Fibroblast of lung (primary cell): ENCODE measurements at regions not wholly inside any gene's neighbourhood (a gene's known extent, or its start where the extent isn't known, plus 50 kb on each side); places are given as distances from the start of the nearest gene placed in this dataset.
A peak's percentile ranks its signal among the peaks of the same experiment; 100 is the strongest.

Experiments
- DNase-seq, 2 donors: peaks; one replicate each; pipeline versions ENCODE4 v3.0.0 to v3.0.0-alpha.2; 2010; ENCODE audit warnings: low read depth in 2 of 2
- H2AFZ ChIP-seq: 2 replicates; pipeline ENCODE4 v1.5.1; 2012; ENCODE audit warnings: low read length, control low read depth, inconsistent platforms
- H3K27ac ChIP-seq: 2 replicates; pipeline ENCODE4 v1.5.1; 2011; ENCODE audit warnings: low read length, control low read depth; ENCODE audit not compliant: insufficient read depth
- H3K27me3 ChIP-seq: 2 replicates; pipeline ENCODE4 v1.5.1; 2011; ENCODE audit warnings: mild to moderate bottlenecking, low read length; ENCODE audit not compliant: control insufficient read depth, insufficient read depth
- H3K36me3 ChIP-seq: 2 replicates; pipeline ENCODE4 v1.5.1; 2011; ENCODE audit warnings: low read length; ENCODE audit not compliant: control insufficient read depth, insufficient read depth
- H3K4me1 ChIP-seq: 2 replicates; pipeline ENCODE4 v1.5.1; 2011; ENCODE audit warnings: low read length; ENCODE audit not compliant: control insufficient read depth, insufficient read depth; ENCODE audit errors: extremely low read depth
- H3K4me2 ChIP-seq: 2 replicates; pipeline ENCODE4 v1.5.1; 2011; ENCODE audit warnings: low read length, control low read depth; ENCODE audit not compliant: insufficient read depth; ENCODE audit errors: extremely low read depth
- H3K4me3 ChIP-seq, 4 experiments: fragments of 200-600 bp in 1 of 4; sonication (generic) in 1 of 4; replicated peaks in 1 of 4; 2 replicates each; pipeline ENCODE4 v1.5.1; 2011 to 2016; ENCODE audit warnings: low read length in 4 of 4, low read depth in 3 of 4, mild to moderate bottlenecking in 3 of 4, control low read depth in 2 of 4, inconsistent platforms in 1 of 4, mixed read lengths in 1 of 4; ENCODE audit not compliant: insufficient read depth in 1 of 4; ENCODE audit errors: control extremely low read depth in 1 of 4
- H3K79me2 ChIP-seq: 2 replicates; pipeline ENCODE4 v1.5.1; 2012; ENCODE audit warnings: mild to moderate bottlenecking, low read length, inconsistent platforms; ENCODE audit not compliant: control insufficient read depth, insufficient read depth
- H3K9ac ChIP-seq: 2 replicates; pipeline ENCODE4 v1.5.1; 2011; ENCODE audit warnings: mild to moderate bottlenecking, low read length, control low read depth; ENCODE audit not compliant: insufficient read depth
- H3K9me3 ChIP-seq: 2 replicates; pipeline ENCODE4 v1.5.1; 2012; ENCODE audit warnings: low read depth, low read length; ENCODE audit not compliant: control insufficient read depth, insufficient read depth
- H4K20me1 ChIP-seq: 2 replicates; pipeline ENCODE4 v1.5.1; 2011; ENCODE audit warnings: low read length; ENCODE audit not compliant: control insufficient read depth, insufficient read depth; ENCODE audit errors: extremely low read depth
- EZH2 ChIP-seq: IDR thresholded peaks from 2 replicates; pipeline ENCODE4 v1.5.1; 2012; ENCODE audit warnings: low read length, control low read depth, mild to moderate bottlenecking; ENCODE audit errors: missing control alignments
- TF ChIP-seq, protein P1 (sequence below), 2 donors: IDR thresholded peaks in 1 of 2; conservative IDR thresholded peaks in 1 of 2; 1 replicate in 1 of 2; 2 replicates in 1 of 2; pipeline ENCODE4 v1.5.1; 2011 to 2012; ENCODE audit warnings: low read length in 2 of 2, control low read depth in 1 of 2, inconsistent platforms in 1 of 2, low read depth in 1 of 2, mild to moderate bottlenecking in 1 of 2

DNA sequence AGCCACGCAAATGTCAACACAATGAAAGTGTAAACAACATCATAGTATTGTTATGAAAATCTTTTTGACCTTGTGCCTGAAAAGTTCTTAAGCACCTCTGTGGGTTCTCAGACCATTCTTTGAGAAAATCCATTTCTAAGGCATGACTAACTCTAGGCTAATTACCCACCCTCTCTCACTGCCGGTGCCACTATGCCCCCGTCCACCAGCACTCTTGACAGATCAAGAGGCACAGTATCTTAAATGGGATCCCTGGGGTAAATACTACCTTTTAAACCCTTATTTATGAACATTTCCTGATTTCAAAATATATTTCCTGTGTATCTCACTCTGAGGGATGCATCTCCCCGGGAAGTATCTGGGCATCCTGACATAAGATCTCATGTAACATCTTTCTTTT lies 607.5 kb downstream of the METTL15 start:
- no peaks in the 10 kb centered on the region for H3K27me3 ChIP-seq
- H3K9me3 ChIP-seq, result no peaks in the 10 kb centered on the region
- no peak overlapping the region for H3K4me3 ChIP-seq
- peak in 1 of 2 donors; percentile 15 for DNase-seq
- no peak for TF ChIP-seq EZH2
- TF ChIP-seq, protein P1, sequence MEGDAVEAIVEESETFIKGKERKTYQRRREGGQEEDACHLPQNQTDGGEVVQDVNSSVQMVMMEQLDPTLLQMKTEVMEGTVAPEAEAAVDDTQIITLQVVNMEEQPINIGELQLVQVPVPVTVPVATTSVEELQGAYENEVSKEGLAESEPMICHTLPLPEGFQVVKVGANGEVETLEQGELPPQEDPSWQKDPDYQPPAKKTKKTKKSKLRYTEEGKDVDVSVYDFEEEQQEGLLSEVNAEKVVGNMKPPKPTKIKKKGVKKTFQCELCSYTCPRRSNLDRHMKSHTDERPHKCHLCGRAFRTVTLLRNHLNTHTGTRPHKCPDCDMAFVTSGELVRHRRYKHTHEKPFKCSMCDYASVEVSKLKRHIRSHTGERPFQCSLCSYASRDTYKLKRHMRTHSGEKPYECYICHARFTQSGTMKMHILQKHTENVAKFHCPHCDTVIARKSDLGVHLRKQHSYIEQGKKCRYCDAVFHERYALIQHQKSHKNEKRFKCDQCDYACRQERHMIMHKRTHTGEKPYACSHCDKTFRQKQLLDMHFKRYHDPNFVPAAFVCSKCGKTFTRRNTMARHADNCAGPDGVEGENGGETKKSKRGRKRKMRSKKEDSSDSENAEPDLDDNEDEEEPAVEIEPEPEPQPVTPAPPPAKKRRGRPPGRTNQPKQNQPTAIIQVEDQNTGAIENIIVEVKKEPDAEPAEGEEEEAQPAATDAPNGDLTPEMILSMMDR (conservative IDR thresholded peaks at IDR 0.05 in 1 of 2, IDR thresholded peaks at IDR 0.05 in 1 of 2; ENCODE audit: low read depth in 1 of 2, low read length in 2 of 2), result no peak
- no peak overlapping the region for H3K9ac ChIP-seq
- no peaks in the 10 kb centered on the region for H3K79me2 ChIP-seq
- no peak overlapping the region for H2AFZ ChIP-seq
- H4K20me1 ChIP-seq, result no peaks in the 10 kb centered on the region
- no peaks in the 10 kb centered on the region for H3K36me3 ChIP-seq
- H3K4me2 ChIP-seq, result no peak overlapping the region
- H3K27ac ChIP-seq, result no peak overlapping the region
- H3K4me1 ChIP-seq, result no peaks in the 10 kb centered on the region

DNA sequence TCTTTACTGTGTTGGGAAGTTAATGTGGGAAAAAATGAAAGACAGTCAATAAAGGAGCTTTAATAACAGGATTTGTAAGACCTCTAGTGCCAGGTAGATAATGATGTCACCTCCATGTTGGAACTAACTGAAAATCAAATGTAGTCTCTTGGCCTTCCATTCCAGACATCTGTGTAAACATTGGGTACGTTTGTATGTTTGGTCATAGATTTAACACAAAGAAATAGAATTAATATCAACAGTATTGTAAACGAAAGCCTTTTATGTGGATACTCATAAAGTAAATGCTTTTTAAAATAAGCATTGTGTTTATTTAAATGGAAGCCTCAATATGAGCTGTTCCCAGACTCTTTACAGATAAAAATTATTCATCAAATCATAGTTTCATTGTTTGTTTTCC lies 605.7 kb downstream of the METTL15 start:
- Histone ChIP-seq H3K27ac (no peak overlapping the region), H2AFZ (no peak overlapping the region), H3K4me1 (no peaks in the 10 kb centered on the region), H3K4me3 (no peak overlapping the region), H3K9me3 (no peaks in the 10 kb centered on the region), H3K36me3 (no peaks in the 10 kb centered on the region), H3K4me2 (no peak overlapping the region), H3K27me3 (no peaks in the 10 kb centered on the region), H4K20me1 (no peaks in the 10 kb centered on the region), H3K79me2 (no peaks in the 10 kb centered on the region), H3K9ac (no peak overlapping the region)
- DNase-seq, result peak; percentile 6 to 12
- TF ChIP-seq, protein P1 (conservative IDR thresholded peaks at IDR 0.05 in 1 of 2, IDR thresholded peaks at IDR 0.05 in 1 of 2; ENCODE audit: low read depth in 1 of 2, low read length in 2 of 2), result no peak
- no peak for TF ChIP-seq EZH2

DNA sequence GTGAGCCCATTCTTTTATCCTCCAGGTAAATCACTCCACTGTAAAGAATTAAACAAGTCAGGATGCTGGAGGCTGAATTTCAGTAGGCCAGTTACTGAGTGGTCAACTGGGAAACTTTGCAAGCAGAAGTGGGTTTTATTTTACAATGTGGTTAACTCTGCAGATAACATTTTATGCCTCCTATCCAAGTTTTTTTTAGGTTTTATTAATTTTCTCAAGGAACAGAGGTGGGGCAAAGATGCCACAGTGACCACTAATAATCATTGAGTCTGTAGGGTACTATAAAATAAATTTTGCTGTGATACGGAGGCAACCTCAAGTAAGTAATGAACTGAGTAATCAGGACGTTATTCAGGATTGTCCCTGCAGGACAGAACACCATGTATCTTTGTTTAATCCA lies 599.9 kb downstream of the METTL15 start:
- H3K4me1 ChIP-seq, result no peaks in the 10 kb centered on the region
- no peak overlapping the region for H3K4me3 ChIP-seq
- no peak for DNase-seq
- TF ChIP-seq, protein P1 (conservative IDR thresholded peaks at IDR 0.05 in 1 of 2, IDR thresholded peaks at IDR 0.05 in 1 of 2; ENCODE audit: low read depth in 1 of 2, low read length in 2 of 2), result no peak
- no peak for TF ChIP-seq EZH2
- H3K36me3 ChIP-seq, result no peaks in the 10 kb centered on the region
- no peaks in the 10 kb centered on the region for H3K27me3 ChIP-seq
- no peaks in the 10 kb centered on the region for H3K79me2 ChIP-seq
- H3K9ac ChIP-seq, result no peak overlapping the region
- no peak overlapping the region for H3K27ac ChIP-seq
- no peak overlapping the region for H2AFZ ChIP-seq
- H3K9me3 ChIP-seq, result no peaks in the 10 kb centered on the region
- no peak overlapping the region for H3K4me2 ChIP-seq
- H4K20me1 ChIP-seq, result no peaks in the 10 kb centered on the region
